NT2/D1 (cell line): ENCODE measurements at regions not wholly inside any gene's neighbourhood (a gene's known extent, or its start where the extent isn't known, plus 50 kb on each side); places are given as distances from the start of the nearest gene placed in this dataset.

Experiments
- SUZ12 ChIP-seq: IDR thresholded peaks from 2 replicates; pipeline ENCODE4 v1.6.1; 2011; ENCODE audit not compliant: insufficient read length, insufficient read depth; ENCODE audit errors: extremely low read depth
- YY1 ChIP-seq: IDR thresholded peaks from 2 replicates; pipeline ENCODE4 v1.6.1; 2011; ENCODE audit not compliant: insufficient read length, insufficient read depth
- ZNF274 ChIP-seq: IDR thresholded peaks from 2 replicates; pipeline ENCODE4 v1.6.1; 2011; ENCODE audit warnings: mild to moderate bottlenecking, low read depth, low read length

DNA sequence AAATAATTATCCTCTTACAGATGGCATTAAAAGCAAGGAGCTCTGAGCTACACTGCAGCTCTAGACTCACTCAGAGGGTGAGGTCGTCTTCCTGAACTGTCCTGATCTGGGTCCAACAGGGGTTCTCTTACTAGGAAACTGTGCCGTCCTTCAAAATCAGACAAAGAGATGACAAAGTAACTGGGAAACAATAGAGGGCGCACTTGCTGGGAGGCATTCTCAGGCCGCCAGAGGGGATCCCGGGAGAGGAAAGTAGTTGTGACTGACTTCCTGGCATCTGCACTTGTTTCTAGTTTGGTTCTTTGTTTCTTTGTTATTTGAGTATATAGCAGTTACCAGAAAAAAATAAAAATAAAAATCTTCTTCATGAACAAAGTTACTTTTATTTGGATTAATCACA is 142.9 kb upstream of the MSX2 start:
- TF ChIP-seq YY1 (no peak), SUZ12 (no peak), ZNF274 (no peak)
